VCaP (cell line): ENCODE measurements at regions not wholly inside any gene's neighbourhood (a gene's known extent, or its start where the extent isn't known, plus 50 kb on each side); places are given as distances from the start of the nearest gene placed in this dataset.

Source experiments
- H3K27ac ChIP-seq: fragments of 450-650 bp; 2 replicates; pipeline ENCODE4 v1.5.1; 2017
- TF ChIP-seq, protein P1 (sequence below): fragments of 450-650 bp; conservative IDR thresholded peaks from 2 replicates; pipeline ENCODE4 v1.5.1; 2017; ENCODE audit warnings: mild to moderate bottlenecking, moderate library complexity

DNA sequence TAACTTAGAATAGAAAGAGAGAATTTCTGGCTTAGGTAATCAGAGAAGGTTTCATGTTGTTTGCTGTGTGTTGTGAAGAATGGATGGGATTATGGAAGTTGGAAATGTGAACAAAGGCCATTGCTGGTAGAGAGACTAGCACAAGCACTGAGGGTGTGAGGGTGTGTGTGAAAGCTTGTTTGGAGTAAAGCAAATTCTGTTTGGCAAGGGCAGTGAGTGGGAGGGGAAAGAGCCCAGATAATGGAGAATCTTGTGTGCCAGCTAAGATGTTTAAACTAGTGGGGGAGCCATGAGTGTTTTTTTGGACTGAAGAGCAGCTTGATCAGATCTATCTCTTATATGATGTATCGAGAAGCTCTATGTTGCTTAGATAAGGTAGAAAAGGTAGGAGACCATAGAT lies 107.1 kb downstream of the DISP1 start:
- no peak overlapping the region for H3K27ac ChIP-seq
- TF ChIP-seq, protein P1, sequence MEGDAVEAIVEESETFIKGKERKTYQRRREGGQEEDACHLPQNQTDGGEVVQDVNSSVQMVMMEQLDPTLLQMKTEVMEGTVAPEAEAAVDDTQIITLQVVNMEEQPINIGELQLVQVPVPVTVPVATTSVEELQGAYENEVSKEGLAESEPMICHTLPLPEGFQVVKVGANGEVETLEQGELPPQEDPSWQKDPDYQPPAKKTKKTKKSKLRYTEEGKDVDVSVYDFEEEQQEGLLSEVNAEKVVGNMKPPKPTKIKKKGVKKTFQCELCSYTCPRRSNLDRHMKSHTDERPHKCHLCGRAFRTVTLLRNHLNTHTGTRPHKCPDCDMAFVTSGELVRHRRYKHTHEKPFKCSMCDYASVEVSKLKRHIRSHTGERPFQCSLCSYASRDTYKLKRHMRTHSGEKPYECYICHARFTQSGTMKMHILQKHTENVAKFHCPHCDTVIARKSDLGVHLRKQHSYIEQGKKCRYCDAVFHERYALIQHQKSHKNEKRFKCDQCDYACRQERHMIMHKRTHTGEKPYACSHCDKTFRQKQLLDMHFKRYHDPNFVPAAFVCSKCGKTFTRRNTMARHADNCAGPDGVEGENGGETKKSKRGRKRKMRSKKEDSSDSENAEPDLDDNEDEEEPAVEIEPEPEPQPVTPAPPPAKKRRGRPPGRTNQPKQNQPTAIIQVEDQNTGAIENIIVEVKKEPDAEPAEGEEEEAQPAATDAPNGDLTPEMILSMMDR = no peak

DNA sequence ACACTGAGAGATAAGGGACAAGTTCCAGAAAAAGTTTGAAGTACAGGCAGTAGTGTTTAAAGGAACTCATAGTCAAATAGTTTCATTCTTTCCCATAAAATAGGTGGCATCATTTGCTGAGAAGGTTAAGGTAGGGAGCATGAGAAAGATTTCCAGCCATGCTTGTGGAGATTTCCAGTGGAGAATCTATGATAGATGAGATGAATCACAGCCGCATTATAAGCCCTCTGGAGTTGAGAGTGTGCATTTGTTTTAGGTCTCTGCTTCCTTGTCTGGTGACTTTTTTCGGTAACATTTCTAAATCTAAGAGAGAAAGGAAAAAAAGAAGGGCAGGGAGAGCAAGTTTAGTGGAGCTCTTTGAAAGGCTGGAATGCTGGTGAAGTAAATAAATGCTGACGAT lies 108.7 kb downstream of the DISP1 start:
- TF ChIP-seq, protein P1 = no peak
- no peak overlapping the region for H3K27ac ChIP-seq

DNA sequence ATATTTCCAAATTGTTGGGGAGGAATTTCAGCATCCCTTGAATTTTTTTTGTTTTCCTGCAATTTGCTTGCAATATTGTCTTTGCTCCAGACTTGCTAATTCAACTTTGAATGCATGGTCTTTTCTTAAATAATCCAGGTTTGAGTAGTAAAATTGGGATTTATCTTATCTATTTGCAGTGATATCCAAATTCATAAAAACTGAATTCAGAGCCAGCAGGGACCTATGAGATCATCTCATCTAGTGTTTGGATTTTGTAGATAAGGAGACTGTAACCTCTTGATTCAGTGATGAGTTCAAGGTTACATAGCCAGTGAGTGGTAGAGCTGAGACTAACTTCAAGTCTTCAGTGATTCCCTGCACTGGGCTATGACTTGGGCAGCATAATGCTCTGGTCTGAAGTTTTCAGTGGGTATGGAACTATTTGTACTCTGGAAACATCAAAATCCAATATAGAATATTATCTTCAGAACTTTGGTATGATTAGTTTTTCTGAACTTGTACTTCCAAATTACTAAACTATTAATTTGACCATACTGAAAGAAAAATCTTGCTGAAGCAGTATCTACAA lies 109.4 kb downstream of the DISP1 start:
- TF ChIP-seq, protein P1 = no peak
- no peak overlapping the region for H3K27ac ChIP-seq

DNA sequence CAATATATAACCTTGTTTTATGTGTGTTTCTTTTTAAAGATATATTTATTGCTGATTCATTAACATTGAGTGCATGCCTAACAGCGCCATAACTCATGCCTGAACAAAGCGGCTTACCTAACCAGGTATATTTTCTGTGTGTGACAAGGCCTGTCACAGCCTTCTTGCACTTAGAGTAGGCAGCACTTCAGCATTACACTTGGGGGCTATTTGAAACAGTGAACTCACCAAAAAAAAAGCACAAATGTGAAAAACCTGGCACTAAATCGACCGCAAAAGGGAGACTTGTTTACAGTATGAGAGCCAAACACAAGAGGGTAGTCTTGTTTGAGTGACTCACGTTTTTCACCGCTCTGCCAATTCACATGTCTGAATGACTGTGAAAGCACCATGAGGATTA lies 111.7 kb downstream of the DISP1 start:
- no peak overlapping the region for H3K27ac ChIP-seq
- TF ChIP-seq, protein P1 = no peak

DNA sequence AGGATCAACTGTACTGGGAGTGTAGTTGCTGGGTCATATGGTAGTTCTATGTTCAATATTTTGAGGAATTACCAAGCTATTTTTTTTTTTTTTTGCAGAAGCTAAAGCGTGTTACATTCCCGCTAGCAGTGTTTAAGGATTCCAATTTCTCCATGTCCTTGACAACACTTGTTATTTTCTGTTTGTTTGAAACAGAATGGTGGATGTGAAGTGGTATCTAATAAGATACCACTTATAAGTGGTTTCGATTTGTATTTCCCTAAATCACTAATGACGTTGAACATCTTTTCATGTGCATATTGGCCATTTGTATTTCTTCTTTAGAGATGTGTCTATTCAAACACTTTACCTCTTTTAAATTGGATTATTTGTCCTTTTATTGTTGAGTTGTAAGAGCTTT lies 112.2 kb downstream of the DISP1 start:
- H3K27ac ChIP-seq = no peak overlapping the region
- TF ChIP-seq, protein P1 = no peak

DNA sequence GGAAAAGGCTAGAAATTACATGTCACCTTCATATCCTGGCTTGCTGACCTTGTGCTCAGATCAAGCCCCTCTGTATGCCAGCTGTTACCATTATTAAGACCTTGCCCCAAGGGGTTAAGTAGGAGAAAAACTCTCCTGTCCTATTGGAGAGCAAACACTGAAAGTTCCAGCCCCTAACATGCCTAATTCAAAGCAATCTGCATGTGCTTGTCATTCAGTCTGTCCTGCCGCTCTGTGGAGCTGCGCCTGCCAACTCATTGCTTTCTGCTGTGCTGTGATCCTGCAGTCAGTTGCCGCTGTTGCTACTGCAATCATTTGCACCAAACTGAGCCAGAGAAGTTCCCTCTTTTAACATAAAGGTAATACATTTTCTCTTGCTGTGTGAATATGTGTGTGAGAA lies 113.4 kb downstream of the DISP1 start:
- peak overlapping the region; percentile 30 for H3K27ac ChIP-seq
- TF ChIP-seq, protein P1 = no peak

DNA sequence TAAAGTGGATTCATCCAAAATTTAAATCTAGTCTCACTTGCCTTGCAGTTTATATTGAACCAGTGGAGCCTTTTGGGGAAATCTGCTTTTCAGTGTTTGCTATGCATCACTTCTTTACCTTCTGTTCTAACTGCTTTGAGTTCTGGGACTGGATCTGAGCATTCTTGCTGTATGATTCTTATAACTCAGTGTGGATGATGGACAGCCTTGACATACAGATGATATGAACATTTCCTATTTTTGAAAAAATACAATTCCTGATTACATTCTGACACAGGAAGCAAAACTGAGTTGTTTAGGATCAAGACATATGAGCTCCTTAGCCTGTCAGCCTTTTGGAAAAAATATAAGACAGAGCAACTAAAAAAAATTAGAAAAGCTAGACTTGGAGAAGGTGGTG lies 115.2 kb downstream of the DISP1 start:
- TF ChIP-seq, protein P1 = no peak
- H3K27ac ChIP-seq = no peak overlapping the region
